ENCODE measurements at regions not wholly inside any gene's neighbourhood (a gene's known extent, or its start where the extent isn't known, plus 50 kb on each side); places are given as distances from the start of the nearest gene placed in this dataset.

GRCh38 chr20:12722091-12722490 lies 286.7 kb upstream of the SPTLC3 start:
- TF ChIP-seq CTCF (IDR thresholded peaks at IDR 0.05) (no peak), POLR2A (IDR thresholded peaks at IDR 0.05) (no peak), EP300 (IDR thresholded peaks at IDR 0.05) (no peak)

Measured in tibial nerve (tissue), 4 donors.